SK-N-SH (cell line): ENCODE measurements at regions not wholly inside any gene's neighbourhood (a gene's known extent, or its start where the extent isn't known, plus 50 kb on each side); places are given as distances from the start of the nearest gene placed in this dataset.

Source experiments
- CTCF ChIP-seq: fragments of 200-600 bp; sonication (generic); IDR thresholded peaks from 2 replicates; pipeline ENCODE4 v1.6.1; 2017; ENCODE audit warnings: antibody characterized with exemption, mild to moderate bottlenecking, moderate library complexity
- EZH2phosphoT487 ChIP-seq: fragments of 200-600 bp; sonication (generic); IDR thresholded peaks from 2 replicates; pipeline ENCODE4 v1.6.1; 2017; ENCODE audit warnings: low read depth, mixed run types, mild to moderate bottlenecking, antibody characterized with exemption, moderate library complexity, borderline replicate concordance
- FOXM1 ChIP-seq: IDR thresholded peaks from 2 replicates; pipeline ENCODE4 v1.4.0; 2012; ENCODE audit warnings: low read depth, mild to moderate bottlenecking
- MAX ChIP-seq: IDR thresholded peaks from 2 replicates; pipeline ENCODE4 v1.4.0; 2012; ENCODE audit warnings: low read depth
- MEF2A ChIP-seq: IDR thresholded peaks from 2 replicates; pipeline ENCODE4 v1.4.0; 2012; ENCODE audit warnings: low read depth, borderline replicate concordance
- TF ChIP-seq, protein P1 (sequence below): IDR thresholded peaks from 2 replicates; pipeline ENCODE4 v1.4.0; 2012; ENCODE audit warnings: low read depth, borderline replicate concordance

DNA sequence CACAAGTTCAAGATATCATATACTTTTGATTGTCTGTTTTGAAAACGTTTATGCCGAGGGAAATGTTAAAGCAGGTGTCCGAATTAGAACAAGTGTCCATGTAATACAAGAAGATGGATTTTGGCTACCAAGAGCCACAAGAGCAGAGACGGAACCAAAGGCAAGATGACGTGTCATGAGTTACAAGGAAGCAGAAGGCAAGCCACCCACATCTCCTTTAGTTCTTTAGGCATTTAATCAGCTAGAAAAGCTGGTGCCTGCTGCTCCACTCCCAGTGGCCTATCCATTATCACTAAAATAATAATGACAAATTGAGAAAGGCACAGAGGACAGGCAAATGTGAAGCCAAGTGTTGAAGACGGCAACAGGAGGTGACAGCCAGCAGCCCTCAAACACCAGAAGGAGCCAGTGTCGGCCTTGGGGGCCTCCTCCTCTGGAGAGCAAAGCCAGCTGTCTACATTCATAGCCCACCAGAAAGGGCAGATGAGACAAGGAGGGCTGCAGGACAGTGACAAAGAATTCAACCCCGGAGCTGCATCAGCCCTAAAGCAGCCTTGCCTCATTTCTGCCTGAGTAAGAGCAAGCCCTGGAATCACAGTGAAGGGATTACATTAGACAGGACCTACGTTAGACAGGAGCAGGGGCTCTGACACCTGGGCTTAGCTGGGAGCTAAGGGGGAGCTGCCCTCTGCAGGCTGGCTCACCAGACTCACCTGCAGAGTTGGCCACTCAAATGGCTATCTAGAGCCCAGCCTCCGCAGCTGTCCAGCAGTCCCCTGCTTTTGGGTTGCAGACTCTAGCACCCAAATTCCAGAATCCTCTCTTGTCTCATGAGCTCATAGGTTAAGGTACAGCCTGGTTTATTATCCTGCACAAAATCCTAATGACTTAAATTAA lies 569.9 kb downstream of the UQCRFS1 start:
- TF ChIP-seq FOXM1 (no peak), CTCF (no peak), EZH2phosphoT487 (no peak), MAX (no peak), MEF2A (no peak)
- TF ChIP-seq, protein P1, sequence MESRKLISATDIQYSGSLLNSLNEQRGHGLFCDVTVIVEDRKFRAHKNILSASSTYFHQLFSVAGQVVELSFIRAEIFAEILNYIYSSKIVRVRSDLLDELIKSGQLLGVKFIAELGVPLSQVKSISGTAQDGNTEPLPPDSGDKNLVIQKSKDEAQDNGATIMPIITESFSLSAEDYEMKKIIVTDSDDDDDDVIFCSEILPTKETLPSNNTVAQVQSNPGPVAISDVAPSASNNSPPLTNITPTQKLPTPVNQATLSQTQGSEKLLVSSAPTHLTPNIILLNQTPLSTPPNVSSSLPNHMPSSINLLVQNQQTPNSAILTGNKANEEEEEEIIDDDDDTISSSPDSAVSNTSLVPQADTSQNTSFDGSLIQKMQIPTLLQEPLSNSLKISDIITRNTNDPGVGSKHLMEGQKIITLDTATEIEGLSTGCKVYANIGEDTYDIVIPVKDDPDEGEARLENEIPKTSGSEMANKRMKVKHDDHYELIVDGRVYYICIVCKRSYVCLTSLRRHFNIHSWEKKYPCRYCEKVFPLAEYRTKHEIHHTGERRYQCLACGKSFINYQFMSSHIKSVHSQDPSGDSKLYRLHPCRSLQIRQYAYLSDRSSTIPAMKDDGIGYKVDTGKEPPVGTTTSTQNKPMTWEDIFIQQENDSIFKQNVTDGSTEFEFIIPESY = no peak
